B cell (primary cell): ENCODE measurements at regions not wholly inside any gene's neighbourhood (a gene's known extent, or its start where the extent isn't known, plus 50 kb on each side); places are given as distances from the start of the nearest gene placed in this dataset.

ENCODE experiments used
- ATAC-seq: fragments of 200-7000 bp; cut with Tn5 transposase; one replicate; pipeline ENCODE4 v1.10.0; 2021; ENCODE audit warnings: low read depth, mild to moderate bottlenecking, moderate number of reproducible peaks, moderate library complexity
- CTCF ChIA-PET: fragments of 350-600 bp; sonication (Branson Sonifier 250); formaldehyde crosslinking; loops from one replicate; lab custom pipeline; 2021; ENCODE audit warnings: antibody characterized with exemption, inconsistent platforms; lab: Charles Lee
- POLR2A ChIA-PET: fragments of 350-600 bp; sonication (Branson Sonifier 250); formaldehyde crosslinking; loops from one replicate; lab custom pipeline; 2021; ENCODE audit warnings: antibody characterized with exemption; lab: Charles Lee
- DNase-seq: peaks from one replicate; pipeline ENCODE4 v3.0.0; 2013
- H2AFZ ChIP-seq: 2 replicates; pipeline ENCODE4 v1.6.1; 2012; ENCODE audit warnings: mild to moderate bottlenecking, low read depth, low read length; ENCODE audit not compliant: insufficient read depth, poor library complexity, severe bottlenecking
- H3K27ac ChIP-seq, 2 donors: 1 replicate in 1 of 2; 2 replicates in 1 of 2; pipeline ENCODE4 v1.5.1; 2012 to 2013; ENCODE audit warnings: low read length in 2 of 2, mild to moderate bottlenecking in 2 of 2, moderate library complexity in 1 of 2
- H3K27me3 ChIP-seq, 4 experiments: fragments of 200-600 bp in 1 of 4; sonication (generic) in 1 of 4; replicated peaks in 1 of 4; 1 replicate in 2 of 4; 2 replicates in 2 of 4; pipeline versions ENCODE4 v1.6.1 to v1.7.0; 2013 to 2016; ENCODE audit warnings: low read length in 3 of 4, mild to moderate bottlenecking in 2 of 4, mixed read lengths in 1 of 4, moderate library complexity in 1 of 4; ENCODE audit not compliant: insufficient read depth in 4 of 4, control insufficient read depth in 3 of 4; ENCODE audit errors: control extremely low read depth in 1 of 4
- H3K36me3 ChIP-seq, 2 experiments: replicated peaks in 1 of 2; 1 replicate in 1 of 2; 2 replicates in 1 of 2; pipeline versions ENCODE4 v1.6.1 to v1.7.1; 2013; ENCODE audit warnings: low read length in 1 of 2; ENCODE audit not compliant: insufficient read depth in 2 of 2, control insufficient read depth in 1 of 2; ENCODE audit errors: control extremely low read depth in 1 of 2, extremely low read depth in 1 of 2
- H3K4me1 ChIP-seq, 2 donors: fragments of 200-600 bp in 1 of 2; sonication (generic) in 1 of 2; 1 replicate in 1 of 2; 2 replicates in 1 of 2; pipeline versions ENCODE4 v1.5.1 to v1.6.1; 2013 to 2017; ENCODE audit warnings: low read length in 2 of 2; ENCODE audit not compliant: control insufficient read depth in 2 of 2, insufficient read depth in 2 of 2
- H3K4me2 ChIP-seq: replicated peaks from 2 replicates; pipeline ENCODE3; 2012; ENCODE audit warnings: mild to moderate bottlenecking, low read depth, low read length; ENCODE audit not compliant: poor library complexity, severe bottlenecking
- H3K4me3 ChIP-seq, 5 experiments: fragments of 200-600 bp in 1 of 5; sonication (generic) in 1 of 5; 1 replicate in 3 of 5; 2 replicates in 2 of 5; pipeline versions ENCODE4 v1.5.1 to v1.7.0; 2011 to 2016; ENCODE audit warnings: low read length in 4 of 5, mild to moderate bottlenecking in 4 of 5, low read depth in 2 of 5, control low read depth in 1 of 5, moderate library complexity in 1 of 5; ENCODE audit not compliant: insufficient read depth in 1 of 5; ENCODE audit errors: control extremely low read depth in 1 of 5, extremely low read depth in 1 of 5
- H3K79me2 ChIP-seq: fragments of 200-600 bp; sonication (generic); one replicate; pipeline ENCODE4 v1.6.0; 2016; ENCODE audit warnings: low read length; ENCODE audit not compliant: control insufficient read depth, insufficient read depth
- H3K9ac ChIP-seq: fragments of 200-600 bp; sonication (generic); 2 replicates; pipeline ENCODE4 v1.6.1; 2017; ENCODE audit warnings: mild to moderate bottlenecking, low read length, moderate library complexity
- H3K9me3 ChIP-seq, 3 donors: one replicate each; pipeline versions ENCODE4 v1.6.1 to v1.7.1; 2013; ENCODE audit warnings: low read length in 2 of 3; ENCODE audit not compliant: control insufficient read depth in 2 of 3, insufficient read depth in 1 of 3; ENCODE audit errors: control extremely low read depth in 1 of 3
- H4K20me1 ChIP-seq: 2 replicates; pipeline ENCODE4 v1.6.0; 2012; ENCODE audit warnings: mild to moderate bottlenecking, low read length; ENCODE audit not compliant: insufficient read depth, control insufficient read depth, poor library complexity, severe bottlenecking
- H3K27ac Mint-ChIP-seq: one replicate; pipeline ENCODE4 v1.8.0; 2021; ENCODE audit warnings: mixed read lengths
- H3K27me3 Mint-ChIP-seq: one replicate; pipeline ENCODE4 v1.8.0; 2021; ENCODE audit warnings: mixed read lengths
- H3K4me1 Mint-ChIP-seq: one replicate; pipeline ENCODE4 v1.8.0; 2021; ENCODE audit warnings: mixed read lengths
- H3K4me3 Mint-ChIP-seq: one replicate; pipeline ENCODE4 v1.8.0; 2021; ENCODE audit warnings: mixed read lengths
- H3K9me3 Mint-ChIP-seq: one replicate; pipeline ENCODE4 v1.8.0; 2022; ENCODE audit warnings: mixed read lengths; ENCODE audit not compliant: insufficient read depth
- CTCF ChIP-seq: fragments of 200-600 bp; IDR thresholded peaks from one replicate; pipeline ENCODE4 v1.8.0; 2022; ENCODE audit warnings: antibody characterized with exemption, mild to moderate bottlenecking
- EZH2 ChIP-seq: IDR thresholded peaks from 2 replicates; pipeline ENCODE4 v1.6.1; 2012; ENCODE audit warnings: borderline replicate concordance, low read depth, mild to moderate bottlenecking, moderate library complexity, low read length; ENCODE audit not compliant: insufficient read depth, poor library complexity, severe bottlenecking
- WGBS: methylation state at CpG from one replicate; pipeline ENCODE4 v1.1.5; 2013; ENCODE audit warnings: missing lambda C conversion rate; ENCODE audit not compliant: insufficient coverage; 5-methylcytosine and 5-hydroxymethylcytosine counted together
- intact Hi-C: fragments of 100-400 bp; cut with micrococcal nuclease; formaldehyde crosslinking; loops from one replicate; pipeline ENCODE4 v1.10.0; 2022

DNA sequence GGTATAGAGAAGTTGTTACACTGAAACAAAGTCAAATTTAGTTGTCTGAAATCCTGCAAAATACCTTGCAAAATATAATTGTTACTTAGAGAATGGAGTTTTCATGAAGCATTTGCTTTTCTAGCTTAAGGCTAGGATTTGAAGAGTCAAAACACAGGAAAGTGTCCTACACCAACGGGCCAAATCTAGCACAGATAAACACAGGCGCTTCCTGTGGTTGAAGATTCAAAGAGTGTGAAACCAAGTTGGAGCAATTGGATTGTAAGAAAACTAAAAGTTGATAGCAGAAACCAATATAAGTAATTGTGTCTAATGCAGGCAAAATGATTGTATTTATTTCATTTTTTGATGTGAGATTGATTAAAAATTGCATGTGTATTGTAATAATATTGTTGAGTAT is 2002.5 kb upstream of the TENM3 start:
- Mint-ChIP-seq H3K27ac (no peak overlapping the region), H3K4me1 (no peaks in the 10 kb centered on the region), H3K9me3 (peaks cover 2% of the 10 kb centered on the region), H3K27me3 (no peaks in the 10 kb centered on the region), H3K4me3 (no peak overlapping the region)
- no peaks in the 10 kb centered on the region for H3K27me3 ChIP-seq
- H3K79me2 ChIP-seq = no peaks in the 10 kb centered on the region
- H3K4me1 ChIP-seq = no peaks in the 10 kb centered on the region
- no peaks in the 10 kb centered on the region for H3K36me3 ChIP-seq
- no peak overlapping the region for H3K27ac ChIP-seq
- H4K20me1 ChIP-seq = no peaks in the 10 kb centered on the region
- DNase-seq (no peak), ATAC-seq (no peak)
- WGBS = no CpG with 5 or more reads among the region's 2 CpGs
- intact Hi-C loops = no loop called here
- H3K4me2 ChIP-seq = no peak overlapping the region
- TF ChIP-seq EZH2 (no peak), CTCF (no peak)
- H2AFZ ChIP-seq = no peak overlapping the region
- no peaks in the 10 kb centered on the region for H3K9me3 ChIP-seq
- H3K9ac ChIP-seq = no peak overlapping the region
- POLR2A ChIA-PET = no interaction called here
- no peak overlapping the region for H3K4me3 ChIP-seq
- CTCF ChIA-PET = no interaction called here

DNA sequence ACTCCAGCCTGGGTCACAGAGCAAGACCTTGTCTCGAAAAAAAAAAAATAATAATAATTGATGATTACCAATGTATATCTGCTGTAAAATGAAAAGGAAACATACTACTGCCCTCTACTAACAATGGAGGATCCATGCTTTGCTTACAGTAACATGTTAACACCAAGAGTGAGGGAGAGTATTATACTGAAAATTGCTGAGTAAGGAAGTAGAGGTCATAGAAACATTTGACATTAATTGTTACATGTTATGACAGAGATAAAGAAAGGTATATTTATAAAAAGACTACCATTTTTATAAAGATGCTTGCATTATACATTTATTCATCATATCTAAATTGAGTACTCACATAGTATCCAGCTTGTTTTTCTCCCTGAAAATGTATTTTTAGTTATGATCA is 1989.8 kb upstream of the TENM3 start:
- intact Hi-C loops = no loop called here
- no peak for ATAC-seq
- H3K27ac ChIP-seq = no peak overlapping the region
- no peaks in the 10 kb centered on the region for H3K4me1 ChIP-seq
- no peaks in the 10 kb centered on the region for H3K79me2 ChIP-seq
- no peak overlapping the region for H3K4me3 ChIP-seq
- no peak for DNase-seq
- Mint-ChIP-seq H3K4me1 (no peaks in the 10 kb centered on the region), H3K27ac (no peak overlapping the region), H3K9me3 (peaks cover 2% of the 10 kb centered on the region), H3K4me3 (no peak overlapping the region), H3K27me3 (no peaks in the 10 kb centered on the region)
- H3K27me3 ChIP-seq = no peaks in the 10 kb centered on the region
- no peak overlapping the region for H2AFZ ChIP-seq
- POLR2A ChIA-PET = no interaction called here
- CTCF ChIA-PET = no interaction called here
- H3K9me3 ChIP-seq = no peaks in the 10 kb centered on the region
- H3K36me3 ChIP-seq = no peaks in the 10 kb centered on the region
- H3K9ac ChIP-seq = no peak overlapping the region
- WGBS = no CpG with 5 or more reads among the region's 1 CpG
- TF ChIP-seq CTCF = no peak
- TF ChIP-seq EZH2 = no peak
- no peak overlapping the region for H3K4me2 ChIP-seq
- H4K20me1 ChIP-seq = no peaks in the 10 kb centered on the region
